ENCODE measurements at regions not wholly inside any gene's neighbourhood (a gene's known extent, or its start where the extent isn't known, plus 50 kb on each side); places are given as distances from the start of the nearest gene placed in this dataset.
"Not testable (repeated sequence)": the region's sequence is repeated elsewhere in the genome, so short reads cannot be mapped to it uniquely, and the experiment has no call there.

DNA sequence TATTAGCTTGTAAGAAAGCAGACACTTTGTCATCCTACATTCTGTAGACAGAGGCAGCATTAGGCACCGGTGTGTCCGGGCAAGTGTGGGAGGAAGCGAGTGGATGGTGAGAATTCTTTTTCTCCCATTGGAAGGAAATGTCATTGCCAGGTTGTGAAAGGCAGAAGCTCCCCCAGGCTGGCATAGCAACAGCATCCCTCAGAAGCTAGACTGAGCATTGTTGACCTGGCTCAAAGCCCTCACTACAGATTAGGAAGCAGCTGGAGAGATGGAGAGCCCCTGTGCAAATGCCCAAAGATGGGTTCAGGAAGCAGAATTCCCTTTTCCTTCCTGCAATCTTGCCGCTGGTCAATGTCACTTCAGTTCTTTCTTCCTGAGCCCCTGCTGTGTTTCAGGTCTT lies 1299.3 kb downstream of the TBC1D22A start:
- H3K4me3 ChIP-seq (ENCODE audit: low read length): no peak overlapping the region
- no peaks in the 10 kb centered on the region for H4K20me1 ChIP-seq (ENCODE audit: insufficient read depth, low read length)
- no peaks in the 10 kb centered on the region for H3K9me3 ChIP-seq (replicated peaks; ENCODE audit: insufficient read depth, low read length)
- H3K4me1 ChIP-seq (ENCODE audit: low read length): no peaks in the 10 kb centered on the region
- no peaks in the 10 kb centered on the region for H3K9me2 ChIP-seq (replicated peaks; ENCODE audit: insufficient read depth, low read length)
- H3K9ac ChIP-seq (ENCODE audit: low read length): no peak overlapping the region
- TF ChIP-seq EZH2phosphoT487 (IDR thresholded peaks at IDR 0.05; ENCODE audit: low read length) (no peak), EZH2 (optimal IDR thresholded peaks at IDR 0.05; ENCODE audit: low read depth, low read length) (no peak)
- TF ChIP-seq, protein P1, sequence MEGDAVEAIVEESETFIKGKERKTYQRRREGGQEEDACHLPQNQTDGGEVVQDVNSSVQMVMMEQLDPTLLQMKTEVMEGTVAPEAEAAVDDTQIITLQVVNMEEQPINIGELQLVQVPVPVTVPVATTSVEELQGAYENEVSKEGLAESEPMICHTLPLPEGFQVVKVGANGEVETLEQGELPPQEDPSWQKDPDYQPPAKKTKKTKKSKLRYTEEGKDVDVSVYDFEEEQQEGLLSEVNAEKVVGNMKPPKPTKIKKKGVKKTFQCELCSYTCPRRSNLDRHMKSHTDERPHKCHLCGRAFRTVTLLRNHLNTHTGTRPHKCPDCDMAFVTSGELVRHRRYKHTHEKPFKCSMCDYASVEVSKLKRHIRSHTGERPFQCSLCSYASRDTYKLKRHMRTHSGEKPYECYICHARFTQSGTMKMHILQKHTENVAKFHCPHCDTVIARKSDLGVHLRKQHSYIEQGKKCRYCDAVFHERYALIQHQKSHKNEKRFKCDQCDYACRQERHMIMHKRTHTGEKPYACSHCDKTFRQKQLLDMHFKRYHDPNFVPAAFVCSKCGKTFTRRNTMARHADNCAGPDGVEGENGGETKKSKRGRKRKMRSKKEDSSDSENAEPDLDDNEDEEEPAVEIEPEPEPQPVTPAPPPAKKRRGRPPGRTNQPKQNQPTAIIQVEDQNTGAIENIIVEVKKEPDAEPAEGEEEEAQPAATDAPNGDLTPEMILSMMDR (IDR thresholded peaks at IDR 0.05; ENCODE audit: low read length): no peak
- H3K36me3 ChIP-seq (replicated peaks; ENCODE audit: insufficient read depth, low read length): no peaks in the 10 kb centered on the region
- H3K27ac ChIP-seq (ENCODE audit: low read length): no peak overlapping the region
- no peaks in the 10 kb centered on the region for H3K27me3 ChIP-seq (replicated peaks; ENCODE audit: insufficient read depth, low read length)
- no peaks in the 10 kb centered on the region for H3F3A ChIP-seq (ENCODE audit: insufficient read depth, low read length)
- H3K79me2 ChIP-seq (ENCODE audit: low read length): no peaks in the 10 kb centered on the region
- no peak overlapping the region for H2AFZ ChIP-seq (ENCODE audit: low read length)
- no peak overlapping the region for H3K4me2 ChIP-seq (ENCODE audit: low read depth, low read length)
- no peak for DNase-seq

DNA sequence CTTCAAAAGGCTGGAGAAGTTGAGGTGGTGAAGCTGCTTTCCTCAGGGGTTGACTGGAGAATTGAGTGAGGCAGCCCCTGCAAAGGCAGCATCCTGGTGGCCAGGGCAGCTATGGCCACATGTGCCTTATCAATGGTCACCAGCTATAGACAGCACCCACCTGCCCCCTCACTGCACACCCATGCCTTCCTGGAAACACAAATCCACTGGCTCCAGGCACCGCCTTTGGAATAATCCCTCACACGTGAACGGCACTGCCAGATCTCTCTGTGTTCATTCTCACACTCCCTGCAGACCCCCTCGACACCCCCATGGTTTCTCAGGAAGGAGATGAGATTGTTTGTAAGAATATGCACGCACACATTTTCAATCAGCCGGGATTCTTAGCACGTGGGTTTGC lies 1297.8 kb downstream of the TBC1D22A start:
- no peaks in the 10 kb centered on the region for H4K20me1 ChIP-seq (ENCODE audit: insufficient read depth, low read length)
- no peak overlapping the region for H2AFZ ChIP-seq (ENCODE audit: low read length)
- no peak overlapping the region for H3K27ac ChIP-seq (ENCODE audit: low read length)
- no peaks in the 10 kb centered on the region for H3K79me2 ChIP-seq (ENCODE audit: low read length)
- no peaks in the 10 kb centered on the region for H3K36me3 ChIP-seq (replicated peaks; ENCODE audit: insufficient read depth, low read length)
- H3K4me3 ChIP-seq (ENCODE audit: low read length): no peak overlapping the region
- no peaks in the 10 kb centered on the region for H3K4me1 ChIP-seq (ENCODE audit: low read length)
- TF ChIP-seq EZH2 (optimal IDR thresholded peaks at IDR 0.05; ENCODE audit: low read depth, low read length): no peak
- TF ChIP-seq, protein P1 (IDR thresholded peaks at IDR 0.05; ENCODE audit: low read length): no peak
- TF ChIP-seq EZH2phosphoT487 (IDR thresholded peaks at IDR 0.05; ENCODE audit: low read length): no peak
- no peaks in the 10 kb centered on the region for H3K27me3 ChIP-seq (replicated peaks; ENCODE audit: insufficient read depth, low read length)
- DNase-seq: no peak
- H3K9ac ChIP-seq (ENCODE audit: low read length): no peak overlapping the region
- H3F3A ChIP-seq (ENCODE audit: insufficient read depth, low read length): no peaks in the 10 kb centered on the region
- no peak overlapping the region for H3K4me2 ChIP-seq (ENCODE audit: low read depth, low read length)
- H3K9me3 ChIP-seq (replicated peaks; ENCODE audit: insufficient read depth, low read length): no peaks in the 10 kb centered on the region
- no peaks in the 10 kb centered on the region for H3K9me2 ChIP-seq (replicated peaks; ENCODE audit: insufficient read depth, low read length)

DNA sequence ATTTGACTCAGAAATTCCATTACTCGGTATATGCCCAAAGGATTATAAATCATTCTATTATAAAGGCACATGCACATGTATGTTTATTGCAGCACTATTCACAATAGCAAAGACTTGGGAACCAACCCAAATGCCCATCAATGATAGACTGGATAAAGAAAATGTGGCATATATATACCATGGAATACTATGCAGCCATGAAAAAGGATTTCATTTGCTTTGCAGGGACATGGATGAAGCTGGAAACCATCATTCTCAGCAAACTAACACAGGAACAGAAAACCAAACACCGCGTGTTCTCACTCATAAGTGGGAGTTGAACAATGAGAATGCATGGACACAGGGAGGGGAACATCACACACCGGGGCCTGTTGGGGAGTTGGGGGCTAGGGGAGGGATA lies 1297.1 kb downstream of the TBC1D22A start:
- not testable (repeated sequence) for H3K4me3 ChIP-seq (ENCODE audit: low read length); DNase-seq; H3K4me1 ChIP-seq (ENCODE audit: low read length); H3K9me2 ChIP-seq (replicated peaks; ENCODE audit: insufficient read depth, low read length); H3K79me2 ChIP-seq (ENCODE audit: low read length); H3K4me2 ChIP-seq (ENCODE audit: low read depth, low read length); H2AFZ ChIP-seq (ENCODE audit: low read length); H3K36me3 ChIP-seq (replicated peaks; ENCODE audit: insufficient read depth, low read length); H3K27me3 ChIP-seq (replicated peaks; ENCODE audit: insufficient read depth, low read length); H3F3A ChIP-seq (ENCODE audit: insufficient read depth, low read length); H3K9ac ChIP-seq (ENCODE audit: low read length); H3K27ac ChIP-seq (ENCODE audit: low read length); H4K20me1 ChIP-seq (ENCODE audit: insufficient read depth, low read length); H3K9me3 ChIP-seq (replicated peaks; ENCODE audit: insufficient read depth, low read length)

DNA sequence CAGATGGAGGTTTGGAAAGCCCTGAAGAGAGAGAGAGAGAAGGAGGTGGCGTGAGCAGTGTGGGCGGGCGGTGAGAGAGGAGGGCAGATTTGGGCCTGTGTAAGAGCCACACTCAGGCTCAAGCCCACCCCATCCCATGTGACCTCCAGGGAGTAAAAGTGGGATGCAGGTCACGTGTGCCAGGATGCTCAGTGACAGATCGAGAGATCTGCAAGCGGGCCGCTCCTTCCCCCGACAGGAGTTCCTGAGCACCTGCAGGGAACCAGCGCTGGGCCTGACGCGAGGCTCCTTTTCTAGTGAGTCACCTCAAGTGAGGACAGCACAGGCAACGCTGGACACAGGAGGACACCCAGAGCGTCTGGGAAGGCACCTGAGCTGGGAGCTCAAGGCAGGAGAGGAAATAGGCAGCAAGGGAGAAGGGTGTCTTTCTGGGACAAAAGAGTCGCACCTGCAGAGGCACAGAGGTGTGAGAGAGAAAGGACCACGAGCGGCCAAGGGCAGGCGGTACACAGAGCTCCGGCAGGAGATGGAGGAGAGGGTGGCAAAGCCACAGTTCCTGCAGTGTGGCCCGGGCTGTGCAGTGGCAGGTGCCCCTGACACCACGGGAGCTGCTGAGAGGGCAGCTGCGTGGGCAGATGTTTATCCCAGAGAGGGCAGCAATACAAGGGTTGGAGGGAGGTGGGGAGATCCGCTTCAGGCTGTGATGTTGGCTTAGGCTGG lies 1294.8 kb downstream of the TBC1D22A start:
- Histone ChIP-seq H3K9me2 (replicated peaks; ENCODE audit: insufficient read depth, low read length) (no peaks in the 10 kb centered on the region), H3K36me3 (replicated peaks; ENCODE audit: insufficient read depth, low read length) (no peaks in the 10 kb centered on the region), H3K79me2 (ENCODE audit: low read length) (no peaks in the 10 kb centered on the region), H2AFZ (ENCODE audit: low read length) (no peak overlapping the region), H3K27me3 (replicated peaks; ENCODE audit: insufficient read depth, low read length) (no peaks in the 10 kb centered on the region), H3K4me1 (ENCODE audit: low read length) (no peaks in the 10 kb centered on the region), H3K9me3 (replicated peaks; ENCODE audit: insufficient read depth, low read length) (no peaks in the 10 kb centered on the region), H4K20me1 (ENCODE audit: insufficient read depth, low read length) (no peaks in the 10 kb centered on the region), H3K27ac (ENCODE audit: low read length) (no peak overlapping the region), H3K4me3 (ENCODE audit: low read length) (no peak overlapping the region), H3F3A (ENCODE audit: insufficient read depth, low read length) (no peaks in the 10 kb centered on the region), H3K9ac (ENCODE audit: low read length) (no peak overlapping the region), H3K4me2 (ENCODE audit: low read depth, low read length) (no peak overlapping the region)
- TF ChIP-seq, protein P1 (IDR thresholded peaks at IDR 0.05; ENCODE audit: low read length): no peak
- TF ChIP-seq EZH2phosphoT487 (IDR thresholded peaks at IDR 0.05; ENCODE audit: low read length) (no peak), EZH2 (optimal IDR thresholded peaks at IDR 0.05; ENCODE audit: low read depth, low read length) (no peak)
- no peak for DNase-seq

All from MM.1S (cell line).